ENCODE measurements at regions not wholly inside any gene's neighbourhood (a gene's known extent, or its start where the extent isn't known, plus 50 kb on each side); places are given as distances from the start of the nearest gene placed in this dataset.

- Histone ChIP-seq H3K27ac (ENCODE audit: insufficient read depth, low read length) (no peak overlapping the region), H3K23ac (ENCODE audit: low read depth, low read length) (no peak overlapping the region), H3K4me1 (ENCODE audit: control insufficient read depth, insufficient read depth, low read length) (no peaks in the 10 kb centered on the region), H2BK15ac (ENCODE audit: low read depth, low read length) (no peak overlapping the region), H3K36me3 (ENCODE audit: control insufficient read depth, insufficient read depth, low read length) (no peaks in the 10 kb centered on the region), H2AK9ac (replicated peaks; ENCODE audit: low read depth, low read length, poor library complexity) (no peak overlapping the region), H3K4ac (ENCODE audit: low read depth, low read length) (no peak overlapping the region), H3K4me3 (ENCODE audit: insufficient read depth, low read depth, low read length) (no peak overlapping the region), H3K56ac (ENCODE audit: extremely low read depth, insufficient read depth, low read length) (no peak overlapping the region), H4K5ac (ENCODE audit: low read depth, low read length) (no peak overlapping the region), H4K91ac (ENCODE audit: insufficient read depth, low read depth, low read length) (no peak overlapping the region), H2BK5ac (ENCODE audit: low read depth, low read length, poor library complexity, severe bottlenecking) (no peak overlapping the region), H3K27me3 (ENCODE audit: control insufficient read depth, insufficient read depth, low read length) (no peaks in the 10 kb centered on the region; the same call in 1 of the 2 replicates), H2BK120ac (ENCODE audit: low read depth, low read length) (no peak overlapping the region), H3K18ac (ENCODE audit: low read depth, low read length) (no peak overlapping the region), H3K9me1 (ENCODE audit: insufficient read depth, low read length) (no peaks in the 10 kb centered on the region), H2BK20ac (ENCODE audit: low read depth, low read length) (no peak overlapping the region), H3K14ac (replicated peaks; ENCODE audit: low read depth, low read length) (no peak overlapping the region), H4K20me1 (ENCODE audit: insufficient read depth, low read length) (no peaks in the 10 kb centered on the region), H3K9ac (ENCODE audit: low read depth, low read length) (no peak overlapping the region), H4K8ac (ENCODE audit: low read depth in 2 of 2, low read length in 2 of 2) (no peak overlapping the region), H3K79me1 (ENCODE audit: low read depth in 1 of 2, low read length in 2 of 2) (no peaks in the 10 kb centered on the region), H2AFZ (replicated peaks; ENCODE audit: low read length, poor library complexity) (no peak overlapping the region), H3K9me3 (ENCODE audit: control insufficient read depth, insufficient read depth, low read length) (peaks cover 7% of the 10 kb centered on the region), H2AK5ac (ENCODE audit: low read depth, low read length) (no peak overlapping the region), H3K4me2 (ENCODE audit: low read depth, low read length) (no peak overlapping the region)
- TF ChIP-seq SMC3 (IDR thresholded peaks at IDR 0.05; ENCODE audit: low read depth, low read length) (no peak), NFE2L2 (IDR thresholded peaks at IDR 0.05; ENCODE audit: low read depth, low read length) (no peak)
- no peak for DNase-seq
- BruUV-seq (replicated peaks), result no TSS peak
- intact Hi-C loops (cut with micrococcal nuclease), result no loop called here
- ChIA-PET POLR2A (ENCODE audit: unreplicated experiment) (no interaction called here), CTCF (no interaction called here)
- WGBS, 2 experiments (ENCODE audit: extremely low coverage in 2 of 2, insufficient read length in 1 of 2), result no CpG with 5 or more reads among the region's 2 CpGs
- dilution Hi-C loops (cut with HindIII; ENCODE audit: low sequenced_read_pairs, unreplicated experiment), result no loop called here
- ATAC-seq (ENCODE audit: low read depth), result no peak
- in situ Hi-C loops (cut with MboI; ENCODE audit: low sequenced_read_pairs), result no loop called here
Measured at GRCh38 chr5:9841516-9842170, 211.5 kb upstream of the TAS2R1 start.

Data from IMR-90 (cell line).